GM08714 (cell line): ENCODE measurements at regions not wholly inside any gene's neighbourhood (a gene's known extent, or its start where the extent isn't known, plus 50 kb on each side); places are given as distances from the start of the nearest gene placed in this dataset.
"Not testable (repeated sequence)": the region's sequence is repeated elsewhere in the genome, so short reads cannot be mapped to it uniquely, and the experiment has no call there.

Experiments used
- H3K4me3 ChIP-seq: fragments of 200-500 bp; sonication (Bioruptor generic); 2 replicates; pipeline ENCODE4 v1.5.1; 2014; ENCODE audit warnings: mild to moderate bottlenecking, low read length, inconsistent platforms
- ZNF274 ChIP-seq: IDR thresholded peaks from 2 replicates; pipeline ENCODE4 v1.6.1; 2012; ENCODE audit warnings: mild to moderate bottlenecking, low read depth, low read length

- TF ChIP-seq ZNF274, result no peak
- H3K4me3 ChIP-seq, result no peak overlapping the region
Observed at GRCh38 chr16:29117631-29118030, 132.8 kb downstream of the LAT start.

- no peak overlapping the region for H3K4me3 ChIP-seq
- no peak for TF ChIP-seq ZNF274
Observed at GRCh38 chr16:29116980-29117379, 132.1 kb downstream of the LAT start.

- not testable (repeated sequence) for H3K4me3 ChIP-seq
Observed at GRCh38 chr16:29116207-29116606, 131.4 kb downstream of the LAT start.

GRCh38 chr16:29115802-29116141, 130.9 kb downstream of the LAT start:
- H3K4me3 ChIP-seq, result not testable (repeated sequence)

- not testable (repeated sequence) for H3K4me3 ChIP-seq
Observed at GRCh38 chr16:29114989-29115801, 130.3 kb downstream of the LAT start.

GRCh38 chr16:29114574-29114973, 129.7 kb downstream of the LAT start:
- H3K4me3 ChIP-seq, result no peak overlapping the region
- TF ChIP-seq ZNF274, result no peak

GRCh38 chr16:29113446-29113845, 128.6 kb downstream of the LAT start:
- H3K4me3 ChIP-seq, result not testable (repeated sequence)

- no peak for TF ChIP-seq ZNF274
- H3K4me3 ChIP-seq, result no peak overlapping the region
Observed at GRCh38 chr16:29112755-29113347, 128.0 kb downstream of the LAT start.

GRCh38 chr16:29111901-29112680, 127.2 kb downstream of the LAT start:
- H3K4me3 ChIP-seq, result not testable (repeated sequence)

GRCh38 chr16:29111421-29111820, 126.6 kb downstream of the LAT start:
- no peak for TF ChIP-seq ZNF274
- no peak overlapping the region for H3K4me3 ChIP-seq

GRCh38 chr16:29108625-29109169, 123.8 kb downstream of the LAT start:
- H3K4me3 ChIP-seq, result not testable (repeated sequence)

- H3K4me3 ChIP-seq, result no peak overlapping the region
Observed at GRCh38 chr16:29107299-29107698, 122.4 kb downstream of the LAT start.

GRCh38 chr16:29106259-29106908, 121.5 kb downstream of the LAT start:
- H3K4me3 ChIP-seq, result not testable (repeated sequence)

More at GRCh38 chr16:29107299-29107698, 122.4 kb downstream of the LAT start:
- TF ChIP-seq ZNF274, result no peak

- H3K4me3 ChIP-seq, result not testable (repeated sequence)
Observed at GRCh38 chr16:29104600-29104999, 119.7 kb downstream of the LAT start.

GRCh38 chr16:29097965-29098364, 113.1 kb downstream of the LAT start:
- not testable (repeated sequence) for H3K4me3 ChIP-seq

GRCh38 chr16:29094729-29095624, 110.1 kb downstream of the LAT start:
- not testable (repeated sequence) for H3K4me3 ChIP-seq

- not testable (repeated sequence) for H3K4me3 ChIP-seq
Observed at GRCh38 chr16:29094325-29094724, 109.5 kb downstream of the LAT start.

- H3K4me3 ChIP-seq, result not testable (repeated sequence)
Observed at GRCh38 chr16:29089679-29090078, 104.8 kb downstream of the LAT start.

- H3K4me3 ChIP-seq, result not testable (repeated sequence)
Observed at GRCh38 chr16:29087673-29088072, 102.8 kb downstream of the LAT start.
